ENCODE measurements at regions not wholly inside any gene's neighbourhood (a gene's known extent, or its start where the extent isn't known, plus 50 kb on each side); places are given as distances from the start of the nearest gene placed in this dataset.

DNA sequence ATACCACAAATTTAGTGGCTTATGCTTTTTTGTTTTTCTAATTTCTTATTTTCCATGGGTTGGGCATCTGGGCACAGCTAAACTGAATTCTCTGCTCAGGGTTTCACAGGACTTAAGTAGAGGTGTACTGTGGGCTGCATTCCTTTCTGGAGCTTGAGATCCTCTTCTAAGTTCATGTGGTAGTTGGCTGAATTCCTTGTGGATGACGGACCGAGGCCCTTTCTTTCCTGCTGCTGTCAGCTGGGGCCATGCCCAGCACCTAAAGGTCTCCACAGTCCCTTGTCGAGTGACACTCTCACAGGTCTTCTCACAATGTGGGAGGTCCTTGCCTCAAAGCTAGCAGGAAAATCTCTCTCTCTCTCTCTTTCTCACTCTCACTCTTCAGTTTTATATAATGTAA, 433.5 kb upstream of the LRATD1 start:
- Histone ChIP-seq H3K4me1 (ENCODE audit: control insufficient read depth, insufficient read depth, low read length) (no peaks in the 10 kb centered on the region), H3K4me3 (ENCODE audit: low read depth, low read length) (no peak overlapping the region), H3K27ac (ENCODE audit: extremely low read depth, low read depth, low read length) (no peak overlapping the region), H3K36me3 (ENCODE audit: control insufficient read depth in 2 of 2, insufficient read depth in 1 of 2, low read length in 2 of 2) (no peaks in the 10 kb centered on the region), H3K9me3 (ENCODE audit: control insufficient read depth, insufficient read depth, low read depth, low read length) (no peaks in the 10 kb centered on the region)
- no peak for TF ChIP-seq SCRT1 (tag by site-specific recombination; IDR thresholded peaks at IDR 0.05; ENCODE audit: borderline replicate concordance)
- no peak for TF ChIP-seq ZBTB48 (tag by site-specific recombination; IDR thresholded peaks at IDR 0.05)
- no peak for TF ChIP-seq ZNF112 (tag by site-specific recombination; IDR thresholded peaks at IDR 0.05)
- TF ChIP-seq, protein P1, sequence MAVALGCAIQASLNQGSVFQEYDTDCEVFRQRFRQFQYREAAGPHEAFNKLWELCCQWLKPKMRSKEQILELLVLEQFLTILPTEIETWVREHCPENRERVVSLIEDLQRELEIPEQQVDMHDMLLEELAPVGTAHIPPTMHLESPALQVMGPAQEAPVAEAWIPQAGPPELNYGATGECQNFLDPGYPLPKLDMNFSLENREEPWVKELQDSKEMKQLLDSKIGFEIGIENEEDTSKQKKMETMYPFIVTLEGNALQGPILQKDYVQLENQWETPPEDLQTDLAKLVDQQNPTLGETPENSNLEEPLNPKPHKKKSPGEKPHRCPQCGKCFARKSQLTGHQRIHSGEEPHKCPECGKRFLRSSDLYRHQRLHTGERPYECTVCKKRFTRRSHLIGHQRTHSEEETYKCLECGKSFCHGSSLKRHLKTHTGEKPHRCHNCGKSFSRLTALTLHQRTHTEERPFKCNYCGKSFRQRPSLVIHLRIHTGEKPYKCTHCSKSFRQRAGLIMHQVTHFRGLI (tag by site-specific recombination; IDR thresholded peaks at IDR 0.05) = no peak
- TF ChIP-seq ZNF670 (tag by site-specific recombination; IDR thresholded peaks at IDR 0.05; ENCODE audit: low read depth) = no peak
- TF ChIP-seq, protein P2, sequence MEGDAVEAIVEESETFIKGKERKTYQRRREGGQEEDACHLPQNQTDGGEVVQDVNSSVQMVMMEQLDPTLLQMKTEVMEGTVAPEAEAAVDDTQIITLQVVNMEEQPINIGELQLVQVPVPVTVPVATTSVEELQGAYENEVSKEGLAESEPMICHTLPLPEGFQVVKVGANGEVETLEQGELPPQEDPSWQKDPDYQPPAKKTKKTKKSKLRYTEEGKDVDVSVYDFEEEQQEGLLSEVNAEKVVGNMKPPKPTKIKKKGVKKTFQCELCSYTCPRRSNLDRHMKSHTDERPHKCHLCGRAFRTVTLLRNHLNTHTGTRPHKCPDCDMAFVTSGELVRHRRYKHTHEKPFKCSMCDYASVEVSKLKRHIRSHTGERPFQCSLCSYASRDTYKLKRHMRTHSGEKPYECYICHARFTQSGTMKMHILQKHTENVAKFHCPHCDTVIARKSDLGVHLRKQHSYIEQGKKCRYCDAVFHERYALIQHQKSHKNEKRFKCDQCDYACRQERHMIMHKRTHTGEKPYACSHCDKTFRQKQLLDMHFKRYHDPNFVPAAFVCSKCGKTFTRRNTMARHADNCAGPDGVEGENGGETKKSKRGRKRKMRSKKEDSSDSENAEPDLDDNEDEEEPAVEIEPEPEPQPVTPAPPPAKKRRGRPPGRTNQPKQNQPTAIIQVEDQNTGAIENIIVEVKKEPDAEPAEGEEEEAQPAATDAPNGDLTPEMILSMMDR (tag by site-specific recombination; IDR thresholded peaks at IDR 0.05) = no peak
- TF ChIP-seq, protein P3, sequence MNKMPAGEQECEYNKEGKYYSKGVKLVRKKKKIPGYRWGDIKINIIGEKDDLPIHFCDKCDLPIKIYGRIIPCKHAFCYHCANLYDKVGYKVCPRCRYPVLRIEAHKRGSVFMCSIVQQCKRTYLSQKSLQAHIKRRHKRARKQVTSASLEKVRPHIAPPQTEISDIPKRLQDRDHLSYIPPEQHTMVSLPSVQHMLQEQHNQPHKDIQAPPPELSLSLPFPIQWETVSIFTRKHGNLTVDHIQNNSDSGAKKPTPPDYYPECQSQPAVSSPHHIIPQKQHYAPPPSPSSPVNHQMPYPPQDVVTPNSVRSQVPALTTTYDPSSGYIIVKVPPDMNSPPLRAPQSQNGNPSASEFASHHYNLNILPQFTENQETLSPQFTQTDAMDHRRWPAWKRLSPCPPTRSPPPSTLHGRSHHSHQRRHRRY (tag by site-specific recombination; IDR thresholded peaks at IDR 0.05) = no peak
- no peak for TF ChIP-seq ZNF677 (tag by site-specific recombination; IDR thresholded peaks at IDR 0.05)
- no peak for TF ChIP-seq ZNF302 (tag by site-specific recombination; IDR thresholded peaks at IDR 0.05; ENCODE audit: low read depth)
- no peak for TF ChIP-seq ZNF324 (tag by site-specific recombination; IDR thresholded peaks at IDR 0.05)
- no peak for TF ChIP-seq TRIM28 (IDR thresholded peaks at IDR 0.05; ENCODE audit: borderline replicate concordance, low read length)
- TF ChIP-seq, protein P4, sequence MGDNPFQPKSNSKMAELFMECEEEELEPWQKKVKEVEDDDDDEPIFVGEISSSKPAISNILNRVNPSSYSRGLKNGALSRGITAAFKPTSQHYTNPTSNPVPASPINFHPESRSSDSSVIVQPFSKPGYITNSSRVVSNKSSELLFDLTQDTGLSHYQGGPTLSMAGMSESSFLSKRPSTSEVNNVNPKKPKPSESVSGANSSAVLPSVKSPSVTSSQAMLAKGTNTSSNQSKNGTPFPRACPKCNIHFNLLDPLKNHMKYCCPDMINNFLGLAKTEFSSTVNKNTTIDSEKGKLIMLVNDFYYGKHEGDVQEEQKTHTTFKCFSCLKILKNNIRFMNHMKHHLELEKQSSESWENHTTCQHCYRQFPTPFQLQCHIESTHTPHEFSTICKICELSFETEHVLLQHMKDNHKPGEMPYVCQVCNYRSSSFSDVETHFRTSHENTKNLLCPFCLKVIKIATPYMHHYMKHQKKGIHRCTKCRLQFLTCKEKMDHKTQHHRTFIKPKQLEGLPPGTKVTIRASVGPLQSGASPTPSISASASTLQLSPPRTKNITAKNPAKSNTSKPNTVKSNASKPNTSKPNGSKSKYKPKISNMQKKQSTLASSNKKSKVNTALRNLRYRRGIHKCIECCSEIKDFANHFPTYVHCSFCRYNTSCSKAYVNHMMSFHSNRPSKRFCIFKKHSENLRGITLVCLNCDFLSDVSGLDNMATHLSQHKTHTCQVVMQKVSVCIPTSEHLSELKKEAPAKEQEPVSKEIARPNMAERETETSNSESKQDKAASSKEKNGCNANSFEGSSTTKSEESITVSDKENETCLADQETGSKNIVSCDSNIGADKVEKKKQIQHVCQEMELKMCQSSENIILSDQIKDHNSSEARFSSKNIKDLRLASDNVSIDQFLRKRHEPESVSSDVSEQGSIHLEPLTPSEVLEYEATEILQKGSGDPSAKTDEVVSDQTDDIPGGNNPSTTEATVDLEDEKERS (tag by site-specific recombination; IDR thresholded peaks at IDR 0.05) = no peak
- TF ChIP-seq ZNF24 (tag by site-specific recombination; IDR thresholded peaks at IDR 0.05) = no peak
- TF ChIP-seq, protein P5, sequence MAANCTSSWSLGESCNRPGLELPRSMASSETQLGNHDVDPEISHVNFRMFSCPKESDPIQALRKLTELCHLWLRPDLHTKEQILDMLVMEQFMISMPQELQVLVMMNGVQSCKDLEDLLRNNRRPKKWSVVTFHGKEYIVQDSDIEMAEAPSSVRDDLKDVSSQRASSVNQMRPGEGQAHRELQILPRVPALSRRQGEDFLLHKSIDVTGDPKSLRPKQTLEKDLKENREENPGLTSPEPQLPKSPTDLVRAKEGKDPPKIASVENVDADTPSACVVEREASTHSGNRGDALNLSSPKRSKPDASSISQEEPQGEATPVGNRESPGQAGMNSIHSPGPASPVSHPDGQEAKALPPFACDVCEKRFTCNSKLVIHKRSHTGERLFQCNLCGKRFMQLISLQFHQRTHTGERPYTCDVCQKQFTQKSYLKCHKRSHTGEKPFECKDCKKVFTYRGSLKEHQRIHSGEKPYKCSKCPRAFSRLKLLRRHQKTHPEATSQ (tag by site-specific recombination; IDR thresholded peaks at IDR 0.05) = no peak
- POLR2A ChIA-PET = no interaction called here
- CTCF ChIA-PET = interaction anchor here (0.6 kb wide), 1 partner anchor 54 kb away, joined by 3 read pairs; no protein-coding TSS in a partner anchor

DNA sequence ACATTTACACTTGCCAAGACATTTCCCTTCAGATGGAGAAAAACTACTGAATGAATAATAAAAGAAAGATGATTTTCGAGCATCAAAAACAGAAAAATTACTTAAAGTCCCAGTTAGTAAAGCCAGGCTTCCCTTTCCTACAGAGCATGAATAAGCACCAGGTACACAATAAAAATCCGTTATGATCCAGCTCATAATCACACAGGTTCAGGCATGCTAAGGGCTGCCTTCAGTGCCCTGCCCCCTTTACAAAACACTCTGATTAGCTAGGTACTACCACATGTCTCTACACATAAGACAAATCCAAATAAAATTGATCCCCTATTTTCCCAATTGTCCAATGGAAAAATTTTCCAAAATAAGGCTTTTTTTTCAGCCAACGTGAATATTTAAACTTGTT, 413.2 kb upstream of the LRATD1 start:
- Histone ChIP-seq H3K36me3 (ENCODE audit: control insufficient read depth in 2 of 2, insufficient read depth in 1 of 2, low read length in 2 of 2) (no peaks in the 10 kb centered on the region), H3K9me3 (ENCODE audit: control insufficient read depth, insufficient read depth, low read depth, low read length) (no peaks in the 10 kb centered on the region), H3K4me1 (ENCODE audit: control insufficient read depth, insufficient read depth, low read length) (no peaks in the 10 kb centered on the region), H3K4me3 (ENCODE audit: low read depth, low read length) (no peak overlapping the region), H3K27ac (ENCODE audit: extremely low read depth, low read depth, low read length) (no peak overlapping the region)
- CTCF ChIA-PET = no interaction called here
- POLR2A ChIA-PET = no interaction called here
- TF ChIP-seq ZNF623 (tag by site-specific recombination; IDR thresholded peaks at IDR 0.05) = no peak
- TF ChIP-seq KLF16 (tag by site-specific recombination; IDR thresholded peaks at IDR 0.05) = no peak
- TF ChIP-seq ZFP69B (tag by site-specific recombination; IDR thresholded peaks at IDR 0.05) = no peak
- no peak for TF ChIP-seq ZEB2 (tag by site-specific recombination; IDR thresholded peaks at IDR 0.05)
- TF ChIP-seq, protein P6, sequence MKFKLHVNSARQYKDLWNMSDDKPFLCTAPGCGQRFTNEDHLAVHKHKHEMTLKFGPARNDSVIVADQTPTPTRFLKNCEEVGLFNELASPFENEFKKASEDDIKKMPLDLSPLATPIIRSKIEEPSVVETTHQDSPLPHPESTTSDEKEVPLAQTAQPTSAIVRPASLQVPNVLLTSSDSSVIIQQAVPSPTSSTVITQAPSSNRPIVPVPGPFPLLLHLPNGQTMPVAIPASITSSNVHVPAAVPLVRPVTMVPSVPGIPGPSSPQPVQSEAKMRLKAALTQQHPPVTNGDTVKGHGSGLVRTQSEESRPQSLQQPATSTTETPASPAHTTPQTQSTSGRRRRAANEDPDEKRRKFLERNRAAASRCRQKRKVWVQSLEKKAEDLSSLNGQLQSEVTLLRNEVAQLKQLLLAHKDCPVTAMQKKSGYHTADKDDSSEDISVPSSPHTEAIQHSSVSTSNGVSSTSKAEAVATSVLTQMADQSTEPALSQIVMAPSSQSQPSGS (tag by site-specific recombination; IDR thresholded peaks at IDR 0.05; ENCODE audit: low read depth) = no peak
- TF ChIP-seq ZNF121 (tag by site-specific recombination; IDR thresholded peaks at IDR 0.05) = no peak
- no peak for TF ChIP-seq ZNF473 (tag by site-specific recombination; IDR thresholded peaks at IDR 0.05)
- no peak for TF ChIP-seq REPIN1 (tag by site-specific recombination; IDR thresholded peaks at IDR 0.05; ENCODE audit: low read depth)
- no peak for TF ChIP-seq ZBTB8A (tag by site-specific recombination; IDR thresholded peaks at IDR 0.05)
- TF ChIP-seq ZNF555 (tag by site-specific recombination; conservative IDR thresholded peaks at IDR 0.05) = no peak
- TF ChIP-seq ZNF350 (tag by site-specific recombination; IDR thresholded peaks at IDR 0.05) = no peak
- no peak for TF ChIP-seq ZNF660 (tag by site-specific recombination; IDR thresholded peaks at IDR 0.05)
- TF ChIP-seq KLF10 (tag by site-specific recombination; IDR thresholded peaks at IDR 0.05) = no peak
- no peak for TF ChIP-seq ZNF629 (tag by site-specific recombination; IDR thresholded peaks at IDR 0.05)
